IMR-90 (cell line): ENCODE measurements at regions not wholly inside any gene's neighbourhood (a gene's known extent, or its start where the extent isn't known, plus 50 kb on each side); places are given as distances from the start of the nearest gene placed in this dataset.

Source experiments
- ATAC-seq: fragments of 200-7000 bp; cut with Tn5 transposase; 2 replicates; pipeline ENCODE4 v1.9.1; 2020; ENCODE audit warnings: low read depth, mild to moderate bottlenecking, moderate library complexity
- BruUV-seq: library from RNA; stranded (reverse); fragments of 400-500 nt; replicated peaks from 2 replicates; lab custom pipeline; 2021; lab: Mats Ljungman, UMichigan
- CTCF ChIA-PET: fragments of 300-600 bp; formaldehyde crosslinking; extraction: SDS; loops from one replicate; lab custom pipeline; 2021; ENCODE audit warnings: antibody characterized with exemption; lab: Yijun Ruan, JAX
- POLR2A ChIA-PET: fragments of 300-600 bp; sonication (Branson Sonifier 250); formaldehyde crosslinking; loops from one replicate; lab custom pipeline; 2022; ENCODE audit warnings: antibody characterized with exemption; ENCODE audit not compliant: unreplicated experiment; lab: Charles Lee
- DNase-seq: peaks from one replicate; pipeline ENCODE4 v3.0.0; 2013
- H2AFZ ChIP-seq: replicated peaks from 2 replicates; pipeline ENCODE3; 2013; ENCODE audit warnings: low read length, mild to moderate bottlenecking; ENCODE audit not compliant: poor library complexity
- H2AK5ac ChIP-seq: 2 replicates; pipeline ENCODE4 v1.6.1; 2013; ENCODE audit warnings: low read depth, low read length, inconsistent platforms
- H2AK9ac ChIP-seq: replicated peaks from 2 replicates; pipeline ENCODE3; 2013; ENCODE audit warnings: mild to moderate bottlenecking, low read depth, low read length, moderate library complexity; ENCODE audit not compliant: poor library complexity
- H2BK120ac ChIP-seq: 2 replicates; pipeline ENCODE4 v1.6.1; 2013; ENCODE audit warnings: low read depth, low read length, inconsistent platforms
- H2BK15ac ChIP-seq: 3 replicates; pipeline ENCODE4 v1.6.1; 2013; ENCODE audit warnings: low read depth, low read length, inconsistent platforms
- H2BK20ac ChIP-seq: 2 replicates; pipeline ENCODE4 v1.6.1; 2013; ENCODE audit warnings: low read depth, mild to moderate bottlenecking, inconsistent platforms, low read length, moderate library complexity
- H2BK5ac ChIP-seq: 2 replicates; pipeline ENCODE4 v1.6.1; 2013; ENCODE audit warnings: mild to moderate bottlenecking, low read depth, low read length, inconsistent platforms; ENCODE audit not compliant: poor library complexity, severe bottlenecking
- H3K14ac ChIP-seq: replicated peaks from 2 replicates; pipeline ENCODE4 v1.6.1; 2013; ENCODE audit warnings: low read depth, low read length, inconsistent platforms
- H3K18ac ChIP-seq: 2 replicates; pipeline ENCODE4 v1.6.1; 2013; ENCODE audit warnings: low read depth, low read length, control low read depth
- H3K23ac ChIP-seq: 2 replicates; pipeline ENCODE4 v1.6.1; 2013; ENCODE audit warnings: low read depth, low read length, inconsistent platforms
- H3K27ac ChIP-seq: 2 replicates; pipeline ENCODE4 v1.5.1; 2013; ENCODE audit warnings: mild to moderate bottlenecking, control low read depth, low read length; ENCODE audit not compliant: insufficient read depth
- H3K27me3 ChIP-seq: 2 replicates; pipeline ENCODE4 v1.6.1; 2013; ENCODE audit warnings: low read length; ENCODE audit not compliant: control insufficient read depth, insufficient read depth
- H3K36me3 ChIP-seq: 2 replicates; pipeline ENCODE4 v1.6.1; 2013; ENCODE audit warnings: low read length, mixed read lengths; ENCODE audit not compliant: control insufficient read depth, insufficient read depth
- H3K4ac ChIP-seq: 2 replicates; pipeline ENCODE4 v1.6.1; 2013; ENCODE audit warnings: low read depth, low read length, inconsistent platforms
- H3K4me1 ChIP-seq: 2 replicates; pipeline ENCODE4 v1.6.1; 2013; ENCODE audit warnings: low read length, mixed read lengths; ENCODE audit not compliant: control insufficient read depth, insufficient read depth
- H3K4me2 ChIP-seq: 2 replicates; pipeline ENCODE4 v1.6.1; 2013; ENCODE audit warnings: low read depth, mild to moderate bottlenecking, control low read depth, low read length, moderate library complexity
- H3K4me3 ChIP-seq: 2 replicates; pipeline ENCODE4 v1.5.1; 2013; ENCODE audit warnings: low read depth, mild to moderate bottlenecking, control low read depth, low read length, moderate library complexity; ENCODE audit not compliant: insufficient read depth
- H3K56ac ChIP-seq: 2 replicates; pipeline ENCODE4 v1.6.1; 2013; ENCODE audit warnings: low read length, inconsistent platforms; ENCODE audit not compliant: insufficient read depth; ENCODE audit errors: extremely low read depth
- H3K79me1 ChIP-seq, 2 experiments: 2 replicates each; pipeline ENCODE4 v1.6.1; 2013; ENCODE audit warnings: low read length in 2 of 2, inconsistent platforms in 1 of 2, low read depth in 1 of 2
- H3K9ac ChIP-seq: 2 replicates; pipeline ENCODE4 v1.6.1; 2013; ENCODE audit warnings: low read depth, low read length, control low read depth
- H3K9me1 ChIP-seq: 2 replicates; pipeline ENCODE4 v1.6.1; 2013; ENCODE audit warnings: low read length, inconsistent platforms; ENCODE audit not compliant: insufficient read depth
- H3K9me3 ChIP-seq: 2 replicates; pipeline ENCODE4 v1.6.1; 2013; ENCODE audit warnings: low read length; ENCODE audit not compliant: control insufficient read depth, insufficient read depth
- H4K20me1 ChIP-seq: 2 replicates; pipeline ENCODE4 v1.6.1; 2013; ENCODE audit warnings: low read length, inconsistent platforms; ENCODE audit not compliant: insufficient read depth
- H4K5ac ChIP-seq: 2 replicates; pipeline ENCODE4 v1.6.1; 2013; ENCODE audit warnings: mild to moderate bottlenecking, low read depth, low read length, control low read depth
- H4K8ac ChIP-seq, 2 experiments: 2 replicates each; pipeline ENCODE4 v1.6.1; 2013; ENCODE audit warnings: low read depth in 2 of 2, low read length in 2 of 2, control low read depth in 1 of 2, inconsistent platforms in 1 of 2
- H4K91ac ChIP-seq: 2 replicates; pipeline ENCODE4 v1.6.1; 2013; ENCODE audit warnings: low read depth, low read length, inconsistent platforms; ENCODE audit not compliant: insufficient read depth
- BHLHE40 ChIP-seq: fragments of 150-350 bp; IDR thresholded peaks from 2 replicates; pipeline ENCODE4 v1.6.1; 2016; ENCODE audit warnings: mild to moderate bottlenecking, low read depth, low read length
- CEBPB ChIP-seq: IDR thresholded peaks from 2 replicates; pipeline ENCODE4 v1.6.1; 2012; ENCODE audit warnings: low read depth, low read length, improper control_type of control experiment
- CTCF ChIP-seq: conservative IDR thresholded peaks from 2 replicates; pipeline ENCODE4 v1.5.1; 2012; ENCODE audit warnings: mild to moderate bottlenecking, low read depth, low read length, improper control_type of control experiment
- ELK1 ChIP-seq: fragments of 150-350 bp; IDR thresholded peaks from 2 replicates; pipeline ENCODE4 v1.6.1; 2016; ENCODE audit warnings: low read depth, mild to moderate bottlenecking, low read length, moderate library complexity, borderline replicate concordance
- FOS ChIP-seq: fragments of 150-350 bp; IDR thresholded peaks from 2 replicates; pipeline ENCODE4 v1.6.1; 2016; ENCODE audit warnings: low read depth, low read length
- MAZ ChIP-seq: IDR thresholded peaks from 2 replicates; pipeline ENCODE4 v1.6.1; 2012; ENCODE audit warnings: low read depth, mild to moderate bottlenecking, low read length, improper control_type of control experiment, moderate library complexity, borderline replicate concordance
- MXI1 ChIP-seq: IDR thresholded peaks from 2 replicates; pipeline ENCODE4 v1.6.1; 2012; ENCODE audit warnings: low read depth, mild to moderate bottlenecking, low read length, moderate library complexity, borderline replicate concordance
- NFE2L2 ChIP-seq: fragments of 150-350 bp; IDR thresholded peaks from 2 replicates; pipeline ENCODE4 v1.6.1; 2016; ENCODE audit warnings: low read depth, mild to moderate bottlenecking, low read length
- RAD21 ChIP-seq: IDR thresholded peaks from 2 replicates; pipeline ENCODE4 v1.6.1; 2012; ENCODE audit warnings: low read length, improper control_type of control experiment
- RFX5 ChIP-seq: IDR thresholded peaks from 2 replicates; pipeline ENCODE4 v1.8.0; 2012; ENCODE audit warnings: low read depth, mild to moderate bottlenecking, low read length, moderate library complexity
- WGBS, 2 experiments: methylation state at CpG; one replicate each; pipeline versions ENCODE4 v1.1.5 to v1.1.7; 2013; ENCODE audit warnings: missing lambda C conversion rate in 2 of 2; ENCODE audit not compliant: insufficient read length in 1 of 2; ENCODE audit errors: extremely low coverage in 2 of 2; 5-methylcytosine and 5-hydroxymethylcytosine counted together
- dilution Hi-C: fragments of 300-500 bp; cut with HindIII; formaldehyde crosslinking; loops from one replicate; pipeline ENCODE4 v1.14.3; 2018; ENCODE audit warnings: low sequenced_read_pairs; ENCODE audit not compliant: unreplicated experiment
- in situ Hi-C: fragments of 300-500 bp; cut with MboI; formaldehyde crosslinking; loops from 3 replicates; pipeline ENCODE4 v1.14.3; 2019; ENCODE audit warnings: low sequenced_read_pairs, inconsistent platforms, mixed read lengths
- intact Hi-C: fragments of 100-400 bp; cut with micrococcal nuclease; formaldehyde crosslinking; loops from 2 replicates; pipeline ENCODE4 v1.10.0; 2022

- ChIA-PET POLR2A (no interaction called here), CTCF (no interaction called here)
- Histone ChIP-seq H4K20me1 (no peaks in the 10 kb centered on the region), H3K4me1 (peaks cover 9% of the 10 kb centered on the region), H3K9me3 (no peaks in the 10 kb centered on the region), H3K27me3 (no peaks in the 10 kb centered on the region), H3K9me1 (peaks cover 7% of the 10 kb centered on the region), H4K8ac (peak overlapping the region in 1 of 2 experiments; percentile 41; a peak in 2 of 4 replicates), H2BK120ac (peak overlapping the region; percentile 10; the same call in 1 of the 2 replicates), H2BK20ac (no peak overlapping the region), H3K9ac (no peak overlapping the region), H3K4me3 (no peak overlapping the region), H3K4me2 (no peak overlapping the region), H4K91ac (0 out of 2 replicates have a peak overlapping the region, but pooled peaks have one; percentile 1), H2AFZ (no peak overlapping the region), H2AK9ac (no peak overlapping the region), H3K18ac (peak overlapping the region; percentile 5; the same call in 1 of the 2 replicates), H3K23ac (no peak overlapping the region), H2BK15ac (peak overlapping the region; percentile 33; the same call in 2 of the 3 replicates), H3K14ac (peak overlapping the region; percentile 27), H3K4ac (no peak overlapping the region; the same call in 1 of the 2 replicates), H2BK5ac (no peak overlapping the region), H2AK5ac (0 out of 2 replicates have a peak overlapping the region, but pooled peaks have one; percentile 29), H3K56ac (no peak overlapping the region), H3K27ac (no peak overlapping the region), H3K36me3 (no peaks in the 10 kb centered on the region), H4K5ac (no peak overlapping the region), H3K79me1 (no peaks in the 10 kb centered on the region)
- ATAC-seq (no peak), DNase-seq (peak; percentile 32)
- in situ Hi-C loops (loop anchor here (10.0 kb wide), 1 partner anchor 571 kb away; no protein-coding TSS in a partner anchor), intact Hi-C loops (loop anchor here (2.0 kb wide), 2 partner anchors 311 to 425 kb away; no protein-coding TSS in a partner anchor), dilution Hi-C loops (no loop called here)
- WGBS, 2 experiments, result no CpG with 5 or more reads among the region's 2 CpGs
- TF ChIP-seq BHLHE40 (no peak), NFE2L2 (no peak), FOS (no peak), CTCF (no peak), MAZ (no peak), MXI1 (no peak), RAD21 (no peak), RFX5 (no peak), ELK1 (no peak), CEBPB (no peak)
- no TSS peak for BruUV-seq
Measured at GRCh38 chr10:4345877-4346646, 479.9 kb upstream of the AKR1E2 start.
